ENCODE measurements at regions not wholly inside any gene's neighbourhood (a gene's known extent, or its start where the extent isn't known, plus 50 kb on each side); places are given as distances from the start of the nearest gene placed in this dataset.

- Histone ChIP-seq H3K4me1 (no peaks in the 10 kb centered on the region), H3K27me3 (no peaks in the 10 kb centered on the region), H3K36me3 (no peaks in the 10 kb centered on the region), H3K9me3 (peaks cover 0 to 6% (median 5%) of the 10 kb centered on the region in 4 donors), H3K27ac (replicated peaks in 1 of 4) (no peak overlapping the region), H3K4me3 (no peak overlapping the region)
- TF ChIP-seq CTCF (IDR thresholded peaks at IDR 0.05), result no peak
- no peak for TF ChIP-seq EP300 (IDR thresholded peaks at IDR 0.05)
- no peak for TF ChIP-seq POLR2AphosphoS5 (IDR thresholded peaks at IDR 0.05)
- TF ChIP-seq POLR2A (IDR thresholded peaks at IDR 0.05; ENCODE audit: low read depth), result no peak
- intact Hi-C loops (cut with DNase I), result no loop called here
- DNase-seq (ENCODE audit: extremely low spot score), result no peak
- WGBS, result 90% methylated on average over 4 of the region's 4 CpGs
Observed at GRCh38 chr16:54867302-54867832, 63.3 kb upstream of the IRX5 start.

GRCh38 chr16:54862529-54862928 lies 68.1 kb upstream of the IRX5 start:
- Histone ChIP-seq H3K4me3 (no peak overlapping the region), H3K27ac (replicated peaks in 1 of 4) (no peak overlapping the region), H3K4me1 (no peaks in the 10 kb centered on the region), H3K36me3 (no peaks in the 10 kb centered on the region), H3K27me3 (peaks cover 0 to 15% (median 0%) of the 10 kb centered on the region in 4 donors), H3K9me3 (peaks cover 0 to 5% (median 2%) of the 10 kb centered on the region in 4 donors)
- TF ChIP-seq POLR2A (IDR thresholded peaks at IDR 0.05; ENCODE audit: low read depth) (no peak), POLR2AphosphoS5 (IDR thresholded peaks at IDR 0.05) (no peak), EP300 (IDR thresholded peaks at IDR 0.05) (no peak), CTCF (IDR thresholded peaks at IDR 0.05) (no peak)
- 34% methylated on average over 9 of the region's 9 CpGs for WGBS
- DNase-seq (ENCODE audit: extremely low spot score), result no peak
- intact Hi-C loops (cut with DNase I), result no loop called here

- intact Hi-C loops (cut with DNase I), result no loop called here
- 96% methylated on average over 2 of the region's 2 CpGs for WGBS
- H3K4me3 ChIP-seq, result no peak overlapping the region
- H3K27ac ChIP-seq (replicated peaks in 1 of 4), result no peak overlapping the region
- TF ChIP-seq POLR2A (IDR thresholded peaks at IDR 0.05; ENCODE audit: low read depth), result no peak
- no peak for TF ChIP-seq EP300 (IDR thresholded peaks at IDR 0.05)
- no peak for TF ChIP-seq POLR2AphosphoS5 (IDR thresholded peaks at IDR 0.05)
- no peak for TF ChIP-seq CTCF (IDR thresholded peaks at IDR 0.05)
- peaks cover 0 to 15% (median 0%) of the 10 kb centered on the region in 4 donors for H3K27me3 ChIP-seq
- H3K36me3 ChIP-seq, result no peaks in the 10 kb centered on the region
- H3K9me3 ChIP-seq, result peaks cover 0 to 10% (median 3%) of the 10 kb centered on the region in 4 donors
- H3K4me1 ChIP-seq, result no peaks in the 10 kb centered on the region
- no peak for DNase-seq (ENCODE audit: extremely low spot score)
Observed at GRCh38 chr16:54856871-54857270, 73.8 kb upstream of the IRX5 start.

GRCh38 chr16:54847609-54848008 lies 83.1 kb upstream of the IRX5 start:
- DNase-seq (ENCODE audit: extremely low spot score), result no peak
- Histone ChIP-seq H3K36me3 (no peaks in the 10 kb centered on the region), H3K27ac (replicated peaks in 1 of 4) (no peak overlapping the region), H3K9me3 (peaks cover 0 to 19% (median 7%) of the 10 kb centered on the region in 4 donors), H3K4me1 (no peaks in the 10 kb centered on the region), H3K4me3 (no peak overlapping the region), H3K27me3 (peaks cover 0 to 6% (median 0%) of the 10 kb centered on the region in 4 donors)
- WGBS, result 62% methylated on average over 2 of the region's 2 CpGs
- intact Hi-C loops (cut with DNase I), result no loop called here
- no peak for TF ChIP-seq CTCF (IDR thresholded peaks at IDR 0.05)
- no peak for TF ChIP-seq EP300 (IDR thresholded peaks at IDR 0.05)
- TF ChIP-seq POLR2A (IDR thresholded peaks at IDR 0.05; ENCODE audit: low read depth), result no peak
- no peak for TF ChIP-seq POLR2AphosphoS5 (IDR thresholded peaks at IDR 0.05)

- intact Hi-C loops (cut with DNase I), result no loop called here
- WGBS, result 67% methylated on average over 5 of the region's 5 CpGs
- no peak for DNase-seq (ENCODE audit: extremely low spot score)
Observed at GRCh38 chr16:54847207-54847606, 83.5 kb upstream of the IRX5 start.

More at GRCh38 chr16:54847207-54847606, 83.5 kb upstream of the IRX5 start:
- H3K27me3 ChIP-seq, result peaks cover 0 to 6% (median 0%) of the 10 kb centered on the region in 4 donors
- no peak overlapping the region for H3K27ac ChIP-seq (replicated peaks in 1 of 4)
- no peak for TF ChIP-seq POLR2A (IDR thresholded peaks at IDR 0.05; ENCODE audit: low read depth)
- no peak for TF ChIP-seq CTCF (IDR thresholded peaks at IDR 0.05)
- TF ChIP-seq POLR2AphosphoS5 (IDR thresholded peaks at IDR 0.05), result no peak
- no peak for TF ChIP-seq EP300 (IDR thresholded peaks at IDR 0.05)
- H3K9me3 ChIP-seq, result peaks cover 0 to 23% (median 8%) of the 10 kb centered on the region in 4 donors
- no peaks in the 10 kb centered on the region for H3K36me3 ChIP-seq
- H3K4me1 ChIP-seq, result no peaks in the 10 kb centered on the region
- H3K4me3 ChIP-seq, result no peak overlapping the region
